Superior temporal gyrus (tissue), 1 donor: ENCODE measurements at regions not wholly inside any gene's neighbourhood (a gene's known extent, or its start where the extent isn't known, plus 50 kb on each side); places are given as distances from the start of the nearest gene placed in this dataset.

Experiments
- DNase-seq: peaks from one replicate; pipeline ENCODE4 v3.0.0-alpha.2; 2016; ENCODE audit errors: extremely low spot score

- no peak for DNase-seq
Observed at GRCh38 chr9:80842389-80842788, 847.0 kb downstream of the TLE1 start.

DNA sequence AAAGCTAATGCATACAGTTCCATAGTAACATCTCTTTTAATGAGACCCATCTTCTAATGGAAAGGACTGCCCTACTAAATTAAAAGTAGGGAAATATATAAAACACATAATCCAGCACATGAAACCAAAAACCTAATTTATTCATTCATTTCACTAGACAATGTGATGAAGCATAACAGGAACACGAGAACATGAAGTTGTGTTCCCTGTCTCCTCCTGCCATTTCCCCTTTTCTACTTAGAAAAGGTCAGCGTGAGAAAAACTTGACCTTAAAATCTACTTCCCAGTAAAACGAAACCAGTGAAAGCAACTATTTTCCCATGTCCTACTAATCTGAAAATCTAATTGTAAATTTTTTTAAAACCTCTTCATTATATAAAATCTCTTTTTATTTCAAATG is 847.5 kb downstream of the TLE1 start:
- no peak for DNase-seq

GRCh38 chr9:80839821-80840675 is 849.3 kb downstream of the TLE1 start:
- DNase-seq, result no peak

GRCh38 chr9:80836013-80836412 is 853.3 kb downstream of the TLE1 start:
- no peak for DNase-seq

DNA sequence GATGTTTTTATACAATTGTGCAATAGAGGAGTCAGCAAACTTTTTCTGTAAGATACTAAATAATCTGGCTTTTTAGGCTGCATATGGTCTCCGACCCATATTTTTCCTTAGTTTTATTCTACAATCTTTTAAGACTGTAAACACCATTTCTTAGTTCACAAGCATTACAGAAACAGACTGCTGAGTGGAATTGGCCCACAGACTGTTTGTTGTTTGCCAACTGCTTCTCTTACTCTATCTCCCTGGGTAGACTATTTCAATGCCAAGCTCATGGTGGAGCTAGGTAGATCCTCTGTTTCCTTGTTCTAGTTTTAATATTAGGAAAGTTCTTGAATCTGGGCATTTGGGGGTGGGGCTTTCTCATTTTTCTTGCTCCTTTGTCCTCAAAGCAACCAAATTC is 857.6 kb downstream of the TLE1 start:
- DNase-seq, result no peak

DNA sequence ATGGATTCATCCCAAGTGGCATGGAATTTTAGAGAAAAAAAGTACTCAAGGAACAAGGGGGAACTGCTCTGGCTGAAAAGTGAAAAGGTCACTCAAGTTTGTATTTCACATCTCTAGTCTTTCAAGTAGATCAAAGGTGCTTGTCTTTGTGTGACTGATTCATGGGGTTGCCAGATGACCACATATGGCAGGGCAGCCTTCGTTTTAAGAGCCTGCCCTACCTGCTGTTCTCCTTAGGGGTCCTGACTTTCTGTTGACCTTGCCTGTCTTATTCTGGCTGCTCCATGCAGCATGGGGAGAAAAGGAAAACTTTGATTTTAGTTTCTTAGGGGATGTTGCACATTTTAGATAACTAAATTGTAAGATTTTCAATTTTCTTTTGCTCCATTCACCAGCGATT is 877.7 kb downstream of the TLE1 start:
- no peak for DNase-seq

GRCh38 chr9:80811003-80811402 is 878.3 kb downstream of the TLE1 start:
- no peak for DNase-seq

GRCh38 chr9:80806671-80807070 is 882.7 kb downstream of the TLE1 start:
- no peak for DNase-seq

DNA sequence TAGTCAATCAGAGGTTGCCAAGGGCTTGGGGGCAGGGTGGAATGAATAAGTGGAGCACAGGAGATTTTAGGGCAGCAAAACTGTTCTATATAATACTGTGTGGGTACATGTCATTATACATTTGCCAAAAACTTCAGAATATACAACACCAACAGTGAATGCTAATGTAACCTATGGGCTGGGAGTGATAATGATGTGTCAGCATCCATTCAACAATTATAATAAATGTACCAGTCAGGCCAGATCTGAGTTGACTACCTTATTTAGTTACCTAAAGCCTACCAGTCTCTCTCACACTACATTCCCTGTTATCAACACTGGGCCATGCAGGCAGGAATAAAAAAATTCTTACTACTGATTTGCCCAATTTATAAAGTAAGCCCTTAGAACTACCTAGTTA is 884.5 kb downstream of the TLE1 start:
- DNase-seq, result no peak

- DNase-seq, result peak; percentile 90
Observed at GRCh38 chr9:80797831-80798688, 891.3 kb downstream of the TLE1 start.

- peak; percentile 24 for DNase-seq
Observed at GRCh38 chr9:80797101-80797829, 892.1 kb downstream of the TLE1 start.

- no peak for DNase-seq
Observed at GRCh38 chr9:80796632-80797031, 892.7 kb downstream of the TLE1 start.

- no peak for DNase-seq
Observed at GRCh38 chr9:80794197-80794596, 895.1 kb downstream of the TLE1 start.

- no peak for DNase-seq
Observed at GRCh38 chr9:80793706-80794105, 895.6 kb downstream of the TLE1 start.

GRCh38 chr9:80792726-80793125 is 896.6 kb downstream of the TLE1 start:
- DNase-seq, result no peak

DNA sequence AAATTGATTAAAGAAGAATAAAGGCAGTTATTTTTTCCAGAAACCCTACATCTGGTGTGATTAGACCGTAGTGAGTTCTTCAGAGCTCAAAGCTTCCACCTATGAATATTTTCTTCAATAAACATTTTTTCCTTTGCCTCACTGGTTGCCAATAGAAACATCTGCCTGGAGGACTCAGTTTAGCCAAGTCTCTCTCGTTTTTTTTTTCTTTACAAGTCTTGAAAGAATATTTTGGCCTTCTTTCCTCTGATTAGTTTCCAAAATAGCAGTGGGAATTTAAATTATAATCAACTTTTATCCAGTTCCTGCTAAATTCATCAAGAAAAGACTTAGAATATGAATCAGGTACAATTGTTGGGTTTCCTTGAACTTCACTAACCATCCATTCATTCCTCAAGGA is 897.5 kb downstream of the TLE1 start:
- DNase-seq, result no peak

DNA sequence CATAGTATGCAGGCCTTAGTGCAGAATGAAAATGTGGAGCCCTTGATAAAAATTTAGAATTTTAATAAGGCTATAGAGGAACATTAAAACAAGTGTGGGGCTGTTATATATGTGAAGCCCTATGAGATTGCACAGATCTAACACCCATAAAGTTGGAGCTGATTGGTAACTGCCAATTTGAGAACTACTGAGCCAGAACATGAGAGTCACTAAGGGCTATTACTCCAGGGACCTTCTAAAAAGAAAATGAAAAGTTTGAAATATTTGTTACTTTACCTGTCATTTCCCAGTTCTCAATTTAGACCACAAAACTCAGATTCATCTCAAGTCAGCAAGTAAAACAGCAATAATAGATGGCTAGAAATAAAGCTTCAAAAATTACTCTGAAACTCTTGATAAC is 898.6 kb downstream of the TLE1 start:
- DNase-seq, result no peak

DNA sequence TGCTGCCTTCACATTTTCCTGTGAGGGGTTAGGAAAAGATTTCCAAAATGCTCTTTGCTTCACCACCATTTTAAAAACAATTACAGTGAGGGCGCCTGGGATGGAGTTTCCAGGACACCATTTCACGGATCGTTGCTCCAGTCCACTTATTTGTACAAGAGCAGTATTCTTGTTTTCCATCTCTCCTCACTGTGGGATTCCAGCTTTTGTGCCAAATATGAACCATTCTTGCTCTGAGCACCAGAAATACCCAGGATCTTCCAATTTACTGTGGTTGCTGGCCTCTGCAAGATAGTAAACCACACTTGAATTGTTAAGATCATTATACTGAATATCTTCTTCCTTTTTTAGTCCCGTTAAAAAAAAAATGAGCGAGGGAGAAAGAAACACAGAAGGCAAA is 899.5 kb downstream of the TLE1 start:
- no peak for DNase-seq

DNA sequence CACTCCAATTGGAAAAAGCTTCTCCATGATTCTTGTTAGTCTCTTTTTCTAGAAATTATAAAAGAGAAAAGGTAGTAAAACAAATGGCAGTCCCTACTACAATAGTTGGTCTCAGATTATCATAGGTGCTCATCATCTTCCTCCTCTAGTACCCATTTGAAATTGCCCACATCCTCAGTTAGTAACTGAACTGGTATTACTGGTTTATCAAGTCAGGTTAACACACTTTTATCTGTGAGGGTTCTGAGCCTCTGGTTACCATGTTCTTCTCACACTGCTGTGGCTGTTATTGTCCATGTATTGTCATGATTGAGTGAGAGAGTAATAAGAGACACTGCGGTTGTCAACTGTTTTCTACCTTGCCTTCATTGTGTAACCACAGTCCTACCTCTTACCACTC is 901.7 kb downstream of the TLE1 start:
- DNase-seq, result no peak

- no peak for DNase-seq
Observed at GRCh38 chr9:80784647-80785046, 904.7 kb downstream of the TLE1 start.

DNA sequence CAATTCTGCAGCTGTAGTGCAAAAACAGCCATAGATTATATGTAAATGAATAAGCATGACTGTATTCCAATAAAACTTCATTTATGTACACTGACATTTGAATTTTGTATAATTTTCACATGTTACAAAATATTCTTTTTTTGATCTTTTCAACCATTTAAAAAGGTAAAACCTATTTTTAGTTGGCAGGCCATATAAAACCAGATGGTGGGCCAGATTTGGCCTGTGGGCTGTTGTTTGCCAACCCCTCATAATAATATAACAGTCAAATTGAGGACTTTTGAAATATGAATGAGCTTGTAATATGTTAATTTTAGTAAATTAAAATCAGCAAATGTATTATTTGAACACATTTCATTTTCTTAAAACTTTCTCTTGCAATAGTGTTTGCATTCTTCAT is 913.4 kb downstream of the TLE1 start:
- no peak for DNase-seq

- DNase-seq, result no peak
Observed at GRCh38 chr9:80775530-80775929, 913.8 kb downstream of the TLE1 start.
